HG02623 (cell line): ENCODE measurements at regions not wholly inside any gene's neighbourhood (a gene's known extent, or its start where the extent isn't known, plus 50 kb on each side); places are given as distances from the start of the nearest gene placed in this dataset.

Experiments
- ATAC-seq: cut with Tn5 transposase; IDR thresholded peaks from one replicate; pipeline ENCODE4 v1.9.1; 2021; ENCODE audit warnings: moderate library complexity; ENCODE audit not compliant: unreplicated experiment

- no peak for ATAC-seq
These were observed 376.7 kb upstream of the DDI1 start for GRCh38 chr11:103659743-103660142.

DNA sequence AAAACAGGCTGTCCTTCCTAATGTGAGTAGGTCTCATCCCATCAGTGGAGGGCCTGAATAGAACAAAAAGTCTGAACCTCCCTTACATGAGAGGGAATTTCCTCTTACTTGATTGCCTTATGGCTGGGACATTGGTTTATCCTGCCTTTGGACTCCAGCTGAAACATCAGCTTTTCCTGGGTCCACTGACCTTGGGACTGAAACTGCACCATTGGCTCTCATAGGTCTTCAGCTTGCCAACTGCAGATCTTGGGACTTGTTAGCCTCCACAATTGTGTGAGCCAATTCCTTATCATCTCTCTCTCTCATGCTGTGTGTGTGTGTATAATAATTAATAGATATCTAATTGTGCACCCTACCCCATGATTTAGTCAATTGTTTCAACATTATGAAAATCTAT is 375.3 kb upstream of the DDI1 start:
- ATAC-seq: no peak

GRCh38 chr11:103661991-103662390 is 374.4 kb upstream of the DDI1 start:
- ATAC-seq: no peak

DNA sequence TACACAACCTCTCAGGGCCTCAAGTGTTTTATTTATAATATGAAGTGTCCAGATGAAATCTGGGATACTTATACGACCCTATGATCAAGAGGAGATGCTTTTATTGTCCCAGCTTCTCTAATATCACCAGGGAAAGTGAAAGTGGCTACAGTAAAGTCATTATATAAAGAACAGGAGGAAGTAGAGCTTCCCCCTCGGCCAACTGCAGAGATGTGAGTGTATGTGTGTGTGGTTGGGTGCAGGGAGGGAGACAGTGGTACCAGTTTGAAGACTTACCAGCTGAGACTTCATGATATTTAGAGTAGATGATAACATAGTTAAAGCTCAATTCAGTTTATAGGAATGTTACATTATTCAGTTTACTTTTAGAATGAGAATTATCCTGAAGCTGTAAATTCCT is 373.6 kb upstream of the DDI1 start:
- ATAC-seq: no peak

- no peak for ATAC-seq
These were observed 367.6 kb upstream of the DDI1 start for GRCh38 chr11:103668859-103669258.

DNA sequence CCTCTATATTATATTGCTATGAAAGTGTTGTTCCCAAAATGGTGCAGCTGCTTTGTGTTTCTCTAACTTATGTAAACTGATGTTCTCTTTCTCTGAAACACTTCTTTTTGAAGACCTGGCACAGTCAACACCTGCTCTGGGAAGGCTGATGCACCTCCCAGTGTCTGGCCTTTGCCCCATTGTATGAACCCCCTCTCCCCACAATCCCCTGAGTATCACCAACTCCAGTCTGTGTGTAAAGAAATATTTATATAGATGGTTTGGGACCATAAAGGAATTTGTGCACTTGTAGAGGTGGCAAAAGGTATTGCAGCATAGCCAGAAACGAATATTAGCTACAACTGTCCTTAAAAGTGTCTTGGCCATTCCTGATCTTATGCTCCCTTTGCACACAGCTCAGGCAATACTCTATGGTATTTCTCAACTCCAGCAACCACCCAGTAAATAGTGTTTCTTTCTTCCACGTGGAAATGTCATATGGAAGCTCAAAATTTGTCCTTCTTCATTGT is 365.2 kb upstream of the DDI1 start:
- no peak for ATAC-seq

- no peak for ATAC-seq
These were observed 362.7 kb upstream of the DDI1 start for GRCh38 chr11:103673773-103674172.

DNA sequence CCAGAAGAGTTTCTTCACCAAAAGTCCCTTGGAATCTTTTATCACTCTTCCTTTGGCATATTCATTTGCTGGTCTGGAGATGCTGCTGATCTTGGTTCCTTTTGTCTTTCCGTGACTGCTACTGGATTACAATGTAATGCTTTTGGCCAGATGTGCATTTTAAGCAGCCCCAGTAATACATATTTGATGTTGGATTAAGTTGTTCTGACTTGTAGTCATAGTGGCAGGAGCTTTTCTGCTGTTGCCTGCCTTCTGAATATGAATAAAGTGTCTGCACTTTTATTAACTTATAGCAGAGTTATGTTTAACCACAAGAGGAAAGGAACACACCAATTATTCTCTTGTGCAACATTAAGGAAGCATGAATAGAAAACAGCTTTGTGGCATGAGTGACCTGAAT is 360.0 kb upstream of the DDI1 start:
- no peak for ATAC-seq

DNA sequence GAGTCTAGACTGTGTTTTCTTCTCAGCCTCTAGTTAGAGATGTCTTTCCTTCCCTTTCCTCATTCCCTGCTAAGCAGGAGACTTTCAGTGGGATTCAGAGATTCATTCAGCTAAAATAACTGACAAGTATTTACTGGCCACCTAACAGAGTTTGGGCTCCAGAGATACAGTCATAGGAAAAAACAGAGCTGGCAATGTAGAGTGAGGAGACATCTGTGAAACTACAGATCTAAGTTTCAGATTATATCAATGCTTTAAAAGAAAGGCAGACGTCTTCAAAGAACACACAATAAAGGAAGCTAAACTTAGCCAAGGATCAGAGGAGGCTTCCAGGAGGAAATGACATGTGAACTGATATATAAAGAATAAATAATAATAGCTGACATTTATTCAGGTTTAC is 355.6 kb upstream of the DDI1 start:
- no peak for ATAC-seq

- peak; percentile 8 for ATAC-seq
These were observed 354.6 kb upstream of the DDI1 start for GRCh38 chr11:103681855-103682254.

DNA sequence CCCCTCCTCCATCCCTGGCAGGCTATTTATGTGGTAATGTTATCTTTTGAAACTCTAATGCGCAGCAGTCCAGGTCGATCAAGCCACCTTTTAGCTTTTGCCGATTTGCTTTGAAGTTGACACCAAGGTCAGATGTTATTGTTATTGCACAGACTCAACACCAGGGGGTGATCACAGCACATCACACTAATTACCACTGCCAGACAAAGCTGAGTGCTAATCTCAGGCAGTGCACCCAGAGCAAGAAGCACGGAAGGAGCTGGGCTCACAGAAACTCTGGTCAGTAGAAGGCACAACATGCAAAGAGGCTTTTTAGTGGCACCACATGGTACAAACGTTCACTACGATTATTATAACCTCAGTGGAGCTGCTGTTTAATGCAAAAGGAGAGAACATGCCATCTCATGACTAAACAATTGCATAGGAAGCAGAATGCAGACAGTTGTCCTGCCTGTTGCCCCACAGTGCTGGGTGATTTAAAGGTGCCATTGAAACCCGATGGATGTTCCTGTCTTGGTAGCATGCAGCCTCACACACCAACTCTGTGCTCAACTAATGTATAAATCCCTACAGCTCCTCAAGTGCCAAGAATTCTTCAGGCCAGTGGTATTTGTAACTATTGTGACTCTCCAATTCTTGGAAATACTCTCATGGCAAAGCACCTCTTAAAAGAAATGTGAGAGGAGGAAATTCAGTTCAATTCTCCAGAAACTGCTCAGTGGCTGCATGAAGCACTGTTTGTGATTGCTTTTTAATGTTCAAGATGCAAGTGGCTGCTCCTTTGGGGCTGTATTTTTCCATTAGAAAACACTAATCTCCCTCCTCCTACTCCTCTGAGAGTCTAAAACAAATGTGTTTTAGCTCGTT is 353.9 kb upstream of the DDI1 start:
- peak; percentile 93 for ATAC-seq

DNA sequence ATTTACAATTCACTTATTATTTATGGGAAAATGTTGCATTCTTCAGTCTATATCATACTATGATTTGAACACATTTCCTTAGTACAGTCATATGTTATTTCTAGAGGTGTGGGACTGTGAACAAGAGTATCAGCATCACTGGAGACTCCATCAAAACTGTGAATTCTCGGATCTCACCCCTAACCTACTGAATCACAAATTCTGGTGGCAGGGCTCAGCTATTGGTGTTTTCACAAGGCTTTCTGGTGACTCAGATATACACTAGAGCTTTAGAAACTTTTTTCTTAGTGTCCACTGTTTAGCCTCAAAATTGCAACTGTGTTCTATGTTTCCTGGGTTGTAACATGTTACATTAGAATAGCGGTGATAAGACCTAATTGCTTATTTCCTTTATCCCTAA is 352.9 kb upstream of the DDI1 start:
- ATAC-seq: no peak

DNA sequence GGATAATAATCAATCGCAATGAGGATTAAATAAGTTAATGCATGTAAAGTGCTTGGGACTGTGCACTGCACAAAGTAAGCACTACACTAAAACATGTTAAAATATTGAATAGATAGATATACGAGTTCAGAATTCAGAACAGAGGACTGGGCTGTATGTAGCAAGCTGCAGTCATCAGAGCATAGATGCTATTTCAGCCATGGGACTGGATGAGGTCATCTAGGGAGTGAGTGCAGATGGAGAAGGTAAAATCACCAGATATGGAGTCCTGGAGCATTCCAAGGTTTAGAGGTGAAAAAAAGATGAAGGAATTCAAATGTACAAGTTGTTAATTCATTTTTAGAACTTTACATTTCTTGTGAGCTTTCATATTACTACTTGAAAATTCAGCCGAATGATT is 347.5 kb upstream of the DDI1 start:
- no peak for ATAC-seq

DNA sequence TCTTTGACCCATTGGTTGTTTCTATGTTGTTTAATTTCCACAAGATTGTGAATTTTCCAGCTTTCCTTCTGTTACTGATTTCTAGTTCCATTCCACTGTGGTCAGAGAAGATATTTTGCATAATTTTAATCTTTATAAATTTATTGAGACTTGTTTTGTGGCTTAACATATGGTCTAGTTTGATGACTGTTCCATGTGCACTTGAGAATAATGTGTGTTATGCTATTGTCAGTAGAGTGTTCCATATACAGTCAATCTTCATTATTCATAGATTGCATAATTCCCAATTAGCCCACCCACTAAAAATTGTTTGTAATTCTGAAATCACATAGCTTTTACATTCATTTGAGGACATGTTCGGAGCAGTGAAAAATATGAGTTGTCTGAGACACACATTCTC is 346.1 kb upstream of the DDI1 start:
- ATAC-seq: no peak

- no peak for ATAC-seq
These were observed 340.3 kb upstream of the DDI1 start for GRCh38 chr11:103696123-103696522.

- no peak for ATAC-seq
These were observed 337.2 kb upstream of the DDI1 start for GRCh38 chr11:103699216-103699615.

GRCh38 chr11:103699656-103700055 is 336.8 kb upstream of the DDI1 start:
- no peak for ATAC-seq

GRCh38 chr11:103700622-103701021 is 335.8 kb upstream of the DDI1 start:
- ATAC-seq: no peak

DNA sequence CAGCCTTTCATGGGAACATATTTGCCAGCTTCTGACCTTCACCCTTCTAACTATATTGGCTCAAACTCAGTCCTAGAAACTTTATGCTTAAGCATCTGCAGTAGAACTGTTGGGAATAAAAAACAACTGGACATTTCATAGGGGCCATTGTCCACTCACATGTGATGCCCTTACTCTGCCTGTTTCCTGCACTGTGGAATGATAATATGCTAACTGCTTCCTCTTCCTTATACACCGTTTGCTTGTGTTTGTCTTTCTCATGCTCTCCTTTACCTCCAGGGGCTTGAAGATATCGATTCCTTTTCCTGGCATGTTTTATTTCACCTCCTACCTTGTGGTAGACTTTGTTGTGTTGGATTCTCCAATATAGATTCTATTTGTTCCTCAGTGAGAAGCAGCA is 333.0 kb upstream of the DDI1 start:
- no peak for ATAC-seq

GRCh38 chr11:103703954-103704353 is 332.5 kb upstream of the DDI1 start:
- ATAC-seq: no peak

GRCh38 chr11:103705642-103706041 is 330.8 kb upstream of the DDI1 start:
- no peak for ATAC-seq

DNA sequence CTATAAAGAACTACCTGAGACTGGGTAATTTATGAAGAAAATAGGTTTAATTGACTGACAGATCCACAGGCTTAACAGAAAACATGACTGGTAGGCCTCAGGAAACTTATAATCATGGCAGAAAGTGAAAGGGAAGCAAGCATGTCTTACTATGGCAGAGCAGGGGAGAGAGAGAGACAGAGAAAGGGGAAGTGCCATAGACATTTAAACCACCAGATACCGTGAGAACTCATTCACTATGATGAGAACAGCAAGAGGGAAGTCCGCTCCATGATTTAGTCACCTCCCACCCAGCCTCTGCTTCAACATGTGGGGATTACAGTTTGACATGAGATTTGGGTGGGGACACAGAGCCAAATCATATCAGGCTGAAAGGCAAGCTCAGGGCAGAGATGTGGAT is 327.1 kb upstream of the DDI1 start:
- no peak for ATAC-seq

GRCh38 chr11:103714246-103714645 is 322.2 kb upstream of the DDI1 start:
- ATAC-seq: no peak
